Endothelial cell of umbilical vein (primary cell): ENCODE measurements at regions not wholly inside any gene's neighbourhood (a gene's known extent, or its start where the extent isn't known, plus 50 kb on each side); places are given as distances from the start of the nearest gene placed in this dataset.

Experiments
- CTCF ChIP-seq, 2 donors: IDR thresholded peaks; 1 replicate in 1 of 2; 2 replicates in 1 of 2; pipeline ENCODE4 v1.5.1; 2011; ENCODE audit warnings: low read length in 2 of 2, mild to moderate bottlenecking in 2 of 2, moderate library complexity in 2 of 2, control low read depth in 1 of 2, inconsistent platforms in 1 of 2, low read depth in 1 of 2; ENCODE audit not compliant: insufficient read depth in 1 of 2; ENCODE audit errors: extremely low read depth in 1 of 2
- POLR2A ChIP-seq: IDR thresholded peaks from 2 replicates; pipeline ENCODE4 v1.6.1; 2012; ENCODE audit warnings: low read depth, mild to moderate bottlenecking, control low read depth, low read length

- TF ChIP-seq POLR2A (no peak), CTCF (IDR thresholded peaks at IDR 0.05; ENCODE audit: extremely low read depth in 1 of 2, insufficient read depth in 1 of 2, low read depth in 1 of 2, low read length in 2 of 2) (no peak)
Measured at GRCh38 chr21:29233611-29234540, 64.8 kb upstream of the BACH1 start.
